PFSK-1 (cell line): ENCODE measurements at regions not wholly inside any gene's neighbourhood (a gene's known extent, or its start where the extent isn't known, plus 50 kb on each side); places are given as distances from the start of the nearest gene placed in this dataset.

Experiments used
- FOXP2 ChIP-seq: optimal IDR thresholded peaks from 2 replicates; pipeline ENCODE3; 2011; ENCODE audit warnings: borderline replicate concordance, control low read depth, inconsistent platforms; ENCODE audit not compliant: insufficient read depth; ENCODE audit errors: extremely low read length, extremely low read depth
- POLR2AphosphoS5 ChIP-seq: IDR thresholded peaks from 2 replicates; pipeline ENCODE4 v1.6.1; 2012; ENCODE audit warnings: low read depth, mild to moderate bottlenecking, control low read depth, low read length, moderate library complexity
- REST ChIP-seq, 2 experiments: IDR thresholded peaks; 2 replicates each; pipeline versions ENCODE4 v1.6.1 to v1.8.0; 2011 to 2012; ENCODE audit warnings: low read depth in 2 of 2, low read length in 2 of 2, control low read depth in 1 of 2, inconsistent platforms in 1 of 2, mild to moderate bottlenecking in 1 of 2, moderate library complexity in 1 of 2; ENCODE audit not compliant: insufficient read depth in 1 of 2
- SIN3A ChIP-seq: IDR thresholded peaks from 2 replicates; pipeline ENCODE4 v1.6.1; 2012; ENCODE audit warnings: mild to moderate bottlenecking, low read length, moderate library complexity, borderline replicate concordance; ENCODE audit not compliant: insufficient read depth
- TAF1 ChIP-seq: IDR thresholded peaks from 2 replicates; pipeline ENCODE4 v1.6.1; 2012; ENCODE audit warnings: low read length, control low read depth, borderline replicate concordance; ENCODE audit not compliant: insufficient read depth

GRCh38 chr18:25896956-25897355 is 193.5 kb downstream of the SS18 start:
- TF ChIP-seq FOXP2 (no peak), REST (IDR thresholded peaks at IDR 0.05; ENCODE audit: insufficient read depth in 1 of 2, low read depth in 2 of 2, low read length in 2 of 2) (no peak)

DNA sequence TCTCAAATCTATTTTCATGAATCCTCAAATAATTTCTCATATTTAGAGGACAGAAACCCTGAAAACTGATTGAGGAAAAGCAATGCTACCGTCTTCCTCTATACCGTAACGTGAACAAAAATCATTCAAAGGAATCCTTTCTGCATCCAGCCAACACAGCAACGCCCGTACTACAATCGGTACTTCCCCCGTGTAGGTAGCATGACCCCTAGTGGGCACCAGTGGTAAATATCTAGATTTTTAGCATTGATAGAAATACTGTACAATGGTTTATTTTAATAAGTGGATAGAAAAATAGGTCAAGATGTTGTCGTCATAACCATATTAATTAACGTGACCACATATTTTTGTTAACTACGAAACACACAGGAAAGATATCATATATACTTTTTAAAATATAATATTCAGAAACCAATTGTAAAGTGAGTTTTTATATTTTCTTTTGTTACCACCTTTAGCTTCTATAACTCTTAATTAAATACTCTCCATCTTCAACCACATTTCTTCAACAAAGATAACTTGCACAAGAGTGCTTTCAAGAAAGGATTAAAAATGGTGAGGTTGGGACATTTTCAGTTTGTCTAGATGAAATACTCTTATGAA is 194.1 kb downstream of the SS18 start:
- no peak for TF ChIP-seq REST (IDR thresholded peaks at IDR 0.05; ENCODE audit: insufficient read depth in 1 of 2, low read depth in 2 of 2, low read length in 2 of 2)
- no peak for TF ChIP-seq SIN3A
- no peak for TF ChIP-seq TAF1
- no peak for TF ChIP-seq POLR2AphosphoS5
- no peak for TF ChIP-seq FOXP2

DNA sequence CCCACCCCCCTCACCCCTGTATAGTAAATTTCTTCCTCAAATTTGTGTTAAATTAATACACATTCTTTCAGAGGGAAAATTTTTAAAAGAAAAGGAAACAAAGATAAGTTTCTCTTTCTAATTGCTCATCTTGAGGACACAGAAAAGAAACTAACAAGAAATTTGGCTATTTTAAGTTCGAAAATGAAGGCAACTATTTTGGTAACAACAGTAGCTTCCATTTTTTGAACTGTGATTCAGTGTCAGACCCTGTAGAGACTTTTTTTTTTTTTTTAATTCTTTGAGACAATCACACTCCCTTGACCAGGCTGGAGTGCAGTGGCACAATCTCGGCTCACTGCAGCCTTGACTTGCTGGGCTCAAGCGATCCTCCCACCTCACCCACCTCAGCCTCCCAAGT is 194.9 kb downstream of the SS18 start:
- TF ChIP-seq REST (IDR thresholded peaks at IDR 0.05; ENCODE audit: insufficient read depth in 1 of 2, low read depth in 2 of 2, low read length in 2 of 2), result no peak
- TF ChIP-seq SIN3A, result no peak
- no peak for TF ChIP-seq POLR2AphosphoS5
- no peak for TF ChIP-seq FOXP2
- no peak for TF ChIP-seq TAF1

DNA sequence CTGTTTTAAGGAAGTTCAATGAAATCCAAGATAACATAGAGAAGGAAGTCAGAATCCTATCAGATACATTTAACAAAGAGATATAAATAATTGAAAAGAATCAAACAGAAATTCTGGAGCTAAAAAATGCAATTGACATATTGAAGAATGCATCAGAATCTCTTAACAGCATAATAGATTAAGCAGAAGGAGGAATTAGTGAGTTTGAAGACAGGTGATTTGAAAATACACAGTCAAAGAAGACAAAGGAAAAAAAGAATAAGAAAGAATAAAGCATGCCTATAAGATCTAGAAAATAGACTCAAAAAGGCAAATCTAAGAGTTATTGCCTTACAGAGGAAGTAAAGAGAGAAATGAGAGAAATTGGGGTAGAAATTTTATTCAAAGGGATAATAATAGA is 204.1 kb downstream of the SS18 start:
- TF ChIP-seq FOXP2 (no peak), TAF1 (no peak), POLR2AphosphoS5 (no peak), REST (IDR thresholded peaks at IDR 0.05; ENCODE audit: insufficient read depth in 1 of 2, low read depth in 2 of 2, low read length in 2 of 2) (no peak), SIN3A (no peak)

DNA sequence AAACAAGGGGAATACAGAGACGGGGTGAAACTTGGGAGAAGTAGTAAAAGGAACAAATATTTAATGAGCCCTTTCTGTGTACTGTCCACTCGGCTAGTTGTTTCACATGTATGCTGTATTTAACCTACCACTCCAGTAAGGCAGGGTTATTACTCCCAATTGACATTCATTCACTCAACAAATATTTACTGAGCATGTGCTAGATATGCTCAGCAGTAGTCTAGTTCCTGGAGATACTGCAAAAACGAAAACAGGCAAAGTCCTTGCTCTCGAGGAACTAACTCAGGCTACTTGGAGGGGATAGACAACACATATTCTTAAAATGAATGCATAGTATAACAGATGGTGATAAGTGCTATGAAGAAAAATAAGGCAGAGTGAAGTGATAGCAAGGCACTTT is 207.3 kb downstream of the SS18 start:
- TF ChIP-seq SIN3A, result no peak
- TF ChIP-seq FOXP2, result no peak
- no peak for TF ChIP-seq REST (IDR thresholded peaks at IDR 0.05; ENCODE audit: insufficient read depth in 1 of 2, low read depth in 2 of 2, low read length in 2 of 2)
- TF ChIP-seq TAF1, result no peak
- no peak for TF ChIP-seq POLR2AphosphoS5
